Naive thymus-derived CD4-positive, alpha-beta T cell (primary cell): ENCODE measurements at regions not wholly inside any gene's neighbourhood (a gene's known extent, or its start where the extent isn't known, plus 50 kb on each side); places are given as distances from the start of the nearest gene placed in this dataset. TPM values are rescaled to one million over a fixed set of nuclear protein-coding genes. Genes with fewer than 3 reads are reported as not detected.

ENCODE experiments used
- microRNA-seq: library from miRNA; unstranded; fragments of <30 nt; microRNA quantifications from one replicate; pipeline ENCODE4 v1.2.0, GENCODE V29; 2022; ENCODE audit warnings: borderline microRNAs expressed

Small RNA genes lying in the stretch of these regions (microRNA-seq; reads per million reads assigned to microRNA genes)
- gene MIR5093: not detected
